SHP77 (cell line): ENCODE measurements at regions not wholly inside any gene's neighbourhood (a gene's known extent, or its start where the extent isn't known, plus 50 kb on each side); places are given as distances from the start of the nearest gene placed in this dataset.

Experiments used
- DNase-seq, 2 experiments: peaks; one replicate each; lab custom pipeline; 2025; lab: John Stamatoyannopoulos, UW

DNA sequence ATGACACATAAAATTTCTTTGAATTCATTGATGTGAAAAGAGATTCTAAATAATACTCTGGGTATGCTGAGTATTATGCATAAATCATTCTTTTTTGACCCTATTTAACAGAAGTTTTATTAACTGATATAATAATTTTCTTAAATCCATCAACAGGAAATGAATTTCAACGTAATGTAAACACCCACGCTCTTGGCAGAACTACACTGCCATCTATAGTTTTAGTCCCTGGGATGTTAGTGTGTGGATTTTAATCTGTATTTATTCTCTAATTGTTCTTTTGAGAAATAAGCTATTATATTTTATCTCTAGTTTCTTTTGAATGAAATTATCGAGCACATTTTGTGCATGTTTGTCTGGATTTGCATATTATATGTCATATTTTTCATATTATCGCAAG is 666.8 kb upstream of the NDST4 start:
- no peak for DNase-seq

- DNase-seq, result peak in 1 of 2 experiments; percentile 5
Measured at GRCh38 chr4:115770046-115770543, 656.7 kb upstream of the NDST4 start.

GRCh38 chr4:115769396-115769795 is 656.0 kb upstream of the NDST4 start:
- no peak for DNase-seq

GRCh38 chr4:115763051-115763450 is 649.6 kb upstream of the NDST4 start:
- DNase-seq, result no peak

DNA sequence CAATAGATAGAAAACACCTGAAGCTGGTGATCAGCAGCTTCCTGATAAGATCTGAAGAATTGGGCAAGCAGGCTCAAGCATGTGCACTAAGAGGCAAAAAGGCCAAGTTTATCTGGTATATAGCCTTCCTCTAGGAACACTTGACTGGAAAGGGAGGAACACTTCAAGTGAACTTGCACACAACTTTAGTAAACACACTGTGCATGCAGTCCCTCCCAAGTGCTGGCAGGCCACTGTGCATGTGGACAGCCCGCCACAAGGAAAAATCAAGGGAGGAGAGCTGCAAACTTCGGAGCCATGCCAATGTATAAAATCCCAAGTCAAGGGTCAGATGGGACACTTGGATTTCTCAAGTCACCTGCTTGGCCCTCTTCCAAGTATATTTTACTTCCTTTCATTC is 645.8 kb upstream of the NDST4 start:
- DNase-seq, result no peak

DNA sequence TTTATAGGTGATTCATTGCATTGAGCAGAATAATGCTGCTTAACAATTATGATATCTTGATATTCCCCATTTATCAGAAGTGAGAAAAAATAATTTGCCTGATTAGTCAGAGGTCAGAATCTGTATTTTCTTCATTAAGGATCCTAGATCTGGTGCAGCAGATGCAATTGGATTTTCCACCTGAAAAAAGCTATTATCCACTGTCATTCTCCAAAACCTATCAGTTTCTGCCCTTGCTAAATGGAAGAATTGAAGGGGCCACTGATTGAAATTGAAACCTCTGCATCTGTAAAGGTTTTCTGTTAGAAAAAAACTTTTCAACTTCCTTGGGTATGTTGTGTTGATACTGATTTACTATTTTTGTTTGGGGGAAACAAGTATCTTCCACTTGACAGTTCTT is 636.0 kb upstream of the NDST4 start:
- DNase-seq, result no peak

DNA sequence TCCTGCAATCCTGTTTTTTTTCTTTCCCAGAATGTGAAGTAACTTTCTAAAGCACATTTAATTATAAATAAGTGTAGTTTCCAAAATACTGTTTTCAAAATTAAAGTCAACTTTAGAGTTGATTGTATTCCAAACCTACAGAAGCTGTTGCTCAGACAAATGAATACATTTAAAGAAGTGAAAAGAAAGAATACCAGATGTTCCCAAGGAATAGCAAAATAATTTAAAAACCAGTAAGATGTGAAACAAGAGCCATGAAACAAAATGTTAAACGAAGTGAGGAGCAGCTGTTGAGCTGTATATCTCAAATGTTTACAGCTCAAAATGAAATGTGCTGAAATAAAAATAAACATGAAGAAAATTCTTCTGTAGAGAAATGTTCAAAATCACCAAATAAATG is 627.4 kb upstream of the NDST4 start:
- DNase-seq, result no peak

DNA sequence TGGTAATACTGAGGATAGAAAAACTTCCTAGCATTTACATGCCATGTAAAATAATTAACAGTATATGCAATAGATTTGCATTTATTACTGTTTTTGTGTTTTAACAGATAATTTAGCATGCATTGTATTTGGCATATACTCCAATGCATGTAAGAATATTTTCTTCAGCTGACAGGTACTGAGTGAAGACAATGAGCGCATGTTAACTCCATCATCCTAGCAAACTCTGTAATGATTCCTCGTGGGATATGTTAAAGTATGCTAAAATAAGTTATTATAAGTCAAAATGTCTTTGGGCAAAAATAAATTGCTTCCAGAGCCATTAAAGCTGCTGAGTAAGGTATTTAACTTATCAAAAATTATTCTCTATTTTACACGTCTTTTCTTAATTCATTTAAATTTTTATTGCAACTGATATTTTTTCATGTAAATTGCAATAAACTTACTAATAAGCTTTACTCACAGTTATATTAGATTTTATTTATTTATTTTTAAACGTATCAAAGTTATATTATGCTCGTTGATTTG is 616.4 kb upstream of the NDST4 start:
- DNase-seq, result no peak

GRCh38 chr4:115723621-115724020 is 610.2 kb upstream of the NDST4 start:
- no peak for DNase-seq

DNA sequence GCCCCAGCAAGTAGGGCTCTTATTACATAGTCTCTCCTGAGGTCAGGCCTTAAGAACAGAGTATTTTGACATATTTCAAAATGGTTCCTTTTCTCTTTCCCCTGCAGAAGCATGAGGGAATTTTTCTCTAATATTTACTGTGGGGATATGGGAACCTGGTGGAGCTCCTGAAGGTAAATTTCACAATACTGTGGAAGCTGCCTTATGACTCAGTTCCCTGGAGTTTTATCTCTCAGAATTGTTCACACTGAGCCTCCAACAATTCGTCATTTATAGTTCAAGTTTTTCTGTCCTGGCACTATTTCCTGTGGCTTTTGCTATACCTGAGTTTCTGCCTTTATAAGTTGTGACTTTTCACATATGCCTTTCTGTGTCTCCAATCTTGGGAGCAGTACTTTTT is 607.2 kb upstream of the NDST4 start:
- DNase-seq, result no peak

- DNase-seq, result no peak
Measured at GRCh38 chr4:115711575-115711974, 598.2 kb upstream of the NDST4 start.

GRCh38 chr4:115688961-115689360 is 575.5 kb upstream of the NDST4 start:
- no peak for DNase-seq

GRCh38 chr4:115687052-115687755 is 573.8 kb upstream of the NDST4 start:
- DNase-seq, result no peak

DNA sequence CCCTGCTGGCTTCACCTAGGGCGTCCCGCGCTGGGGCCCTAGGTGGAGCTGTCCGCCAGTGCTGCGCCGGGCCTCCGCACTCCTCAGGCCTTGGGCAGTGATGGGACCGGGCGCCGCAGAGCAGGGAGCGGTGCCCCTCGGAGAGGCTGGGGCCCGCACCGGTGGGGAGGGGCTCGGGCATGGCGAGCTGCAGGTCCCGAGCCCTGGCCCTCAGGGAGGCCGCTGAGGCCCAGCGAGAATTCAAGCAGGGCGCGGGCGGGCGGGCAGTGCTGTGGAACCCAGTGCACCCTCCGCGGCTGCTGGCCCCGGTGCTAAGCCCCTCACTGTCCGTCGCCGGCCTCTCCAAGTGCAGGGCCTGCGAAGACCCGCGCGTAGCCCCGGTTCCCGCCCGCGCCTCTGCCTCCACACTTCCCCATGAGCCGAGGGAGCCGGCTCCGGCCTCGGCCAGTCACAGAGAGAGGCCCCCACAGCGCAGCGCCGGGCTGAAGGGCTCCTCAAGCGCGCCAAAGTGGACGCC is 565.1 kb upstream of the NDST4 start:
- DNase-seq, result no peak

DNA sequence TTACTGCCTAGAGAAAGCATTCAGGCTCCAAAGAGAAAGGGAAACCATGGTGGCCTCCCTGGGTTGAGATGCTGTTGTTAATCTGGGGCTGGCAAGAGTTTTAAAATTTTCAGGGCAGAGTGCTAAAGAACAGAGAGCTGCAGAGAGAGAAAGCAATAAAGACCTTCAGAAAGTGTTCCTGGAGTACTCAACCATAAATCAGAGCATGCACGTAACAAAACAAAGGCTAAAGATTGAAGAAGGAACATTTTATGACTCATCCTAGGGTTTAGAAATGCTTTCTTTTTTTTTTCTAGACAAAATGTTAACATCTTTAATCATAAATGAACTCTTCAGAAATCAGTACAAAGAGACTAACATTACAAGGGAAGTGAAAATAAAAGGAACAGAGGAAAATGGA is 562.3 kb upstream of the NDST4 start:
- DNase-seq, result no peak

DNA sequence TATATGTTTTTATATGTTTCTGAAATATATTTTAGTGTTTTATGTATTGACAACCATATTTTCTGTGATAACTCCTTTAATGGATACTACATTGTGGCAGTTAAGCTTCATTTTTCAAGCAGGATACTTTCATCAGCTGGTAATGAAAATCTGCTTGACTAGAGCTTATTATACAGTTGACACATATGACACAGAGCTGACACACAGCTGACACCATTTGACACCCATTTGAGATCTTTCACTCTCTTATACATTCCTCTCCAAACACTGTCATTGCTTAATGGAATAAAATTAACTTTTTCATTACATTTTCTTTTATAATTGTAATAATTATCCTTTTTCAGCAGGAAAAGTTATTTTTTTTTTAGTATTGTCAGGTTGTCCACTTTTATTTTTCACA is 561.1 kb upstream of the NDST4 start:
- no peak for DNase-seq

DNA sequence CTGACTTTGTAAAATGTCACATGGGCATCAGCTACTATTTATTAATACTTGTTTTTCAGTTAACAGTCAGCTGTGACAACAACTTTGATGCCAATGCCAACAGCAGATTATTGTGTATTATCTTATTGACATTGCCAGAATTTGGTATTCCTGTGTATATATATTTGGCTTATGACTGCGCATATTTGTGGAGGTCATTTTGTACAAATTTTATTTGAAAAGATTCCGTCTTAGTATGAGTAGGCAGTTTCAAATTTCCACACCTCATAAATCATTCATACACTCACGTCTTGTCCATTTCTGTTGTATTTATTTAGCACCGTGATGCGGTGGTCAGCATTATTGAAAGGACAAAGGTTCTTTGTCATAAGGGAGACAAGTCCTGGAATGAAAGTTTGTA is 558.2 kb upstream of the NDST4 start:
- peak; percentile 82 to 88 for DNase-seq

DNA sequence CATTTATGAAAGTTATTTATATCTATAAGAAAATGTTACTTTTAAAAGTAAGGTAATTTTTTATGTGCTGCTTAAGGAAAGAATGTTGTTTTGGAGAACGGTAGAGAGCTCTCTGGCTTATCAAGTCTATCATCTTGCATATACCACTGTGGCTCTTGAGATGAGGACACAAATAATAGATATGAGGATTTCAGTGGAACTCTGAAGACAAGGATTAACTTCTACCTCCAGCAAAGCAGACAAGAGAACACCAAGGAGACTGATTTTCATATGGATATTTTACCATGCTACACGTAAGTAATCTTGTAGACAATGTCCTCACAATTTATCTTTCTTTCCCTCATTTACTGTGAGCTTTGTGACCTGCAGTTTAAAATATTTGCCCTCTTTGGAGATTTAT is 557.5 kb upstream of the NDST4 start:
- DNase-seq, result no peak

DNA sequence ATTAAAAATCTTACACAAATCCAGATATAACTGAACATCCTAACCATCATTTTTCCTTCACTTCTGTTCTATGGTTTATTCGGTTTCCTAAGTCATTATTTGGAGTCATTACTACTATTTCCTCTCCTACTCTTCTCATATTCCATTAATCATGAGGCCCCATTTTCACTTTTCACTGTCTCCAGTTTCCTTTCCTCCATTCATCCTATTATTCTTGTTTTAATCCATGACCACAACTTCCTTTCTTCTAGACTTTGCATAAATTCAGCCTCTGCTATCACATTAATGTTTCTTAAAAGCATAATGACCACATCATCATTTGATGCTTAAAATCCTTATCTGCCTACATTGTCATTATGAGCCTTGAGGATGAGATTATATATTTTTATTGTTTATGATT is 555.0 kb upstream of the NDST4 start:
- DNase-seq, result no peak

- no peak for DNase-seq
Measured at GRCh38 chr4:115664285-115664684, 550.9 kb upstream of the NDST4 start.

GRCh38 chr4:115660465-115660864 is 547.0 kb upstream of the NDST4 start:
- no peak for DNase-seq

- no peak for DNase-seq
Measured at GRCh38 chr4:115657991-115658650, 544.7 kb upstream of the NDST4 start.

DNA sequence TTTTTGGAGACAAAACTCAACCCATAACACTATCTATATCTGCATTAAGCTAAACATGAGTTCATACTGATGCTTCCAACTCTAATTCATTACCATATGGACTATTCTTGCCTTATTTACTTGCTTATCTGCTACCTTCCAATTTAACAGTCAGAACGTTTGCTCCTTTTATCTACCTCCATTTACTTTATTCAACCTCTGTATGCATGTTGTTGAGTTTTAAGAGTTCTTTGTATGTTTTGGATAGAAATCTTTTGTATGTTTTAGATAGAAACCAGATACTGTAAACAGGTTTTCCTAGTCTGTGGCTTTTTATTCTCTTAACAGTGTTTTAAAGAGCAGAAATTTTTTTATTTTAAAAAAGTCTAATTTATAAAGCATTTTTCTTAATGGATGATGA is 542.2 kb upstream of the NDST4 start:
- DNase-seq, result no peak
